GM21528 (cell line): ENCODE measurements at regions not wholly inside any gene's neighbourhood (a gene's known extent, or its start where the extent isn't known, plus 50 kb on each side); places are given as distances from the start of the nearest gene placed in this dataset.

Experiments
- ATAC-seq: cut with Tn5 transposase; IDR thresholded peaks from one replicate; pipeline ENCODE4 v1.9.1; 2021; ENCODE audit warnings: mild to moderate bottlenecking, moderate library complexity; ENCODE audit not compliant: unreplicated experiment, low FRiP score

DNA sequence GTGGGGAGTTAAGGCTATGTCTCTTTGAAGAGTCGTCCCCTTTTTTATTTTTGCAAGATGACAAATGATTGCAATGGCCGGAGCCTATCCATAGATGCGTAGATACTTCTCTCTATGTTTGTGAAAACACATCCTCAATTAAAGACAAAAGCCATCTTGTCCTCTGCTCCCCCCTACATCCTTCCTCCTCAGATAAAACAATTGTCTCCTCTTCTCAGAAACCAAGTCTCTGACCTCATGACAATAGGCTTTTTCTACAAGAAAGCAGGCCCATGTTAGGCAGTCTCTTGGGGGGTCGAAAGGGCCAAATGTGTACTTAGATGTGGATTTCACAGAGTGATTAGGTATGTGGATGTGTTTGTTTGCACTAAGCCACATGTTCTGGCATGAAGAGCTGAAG is 51.1 kb upstream of the SSTR4 start:
- no peak for ATAC-seq

DNA sequence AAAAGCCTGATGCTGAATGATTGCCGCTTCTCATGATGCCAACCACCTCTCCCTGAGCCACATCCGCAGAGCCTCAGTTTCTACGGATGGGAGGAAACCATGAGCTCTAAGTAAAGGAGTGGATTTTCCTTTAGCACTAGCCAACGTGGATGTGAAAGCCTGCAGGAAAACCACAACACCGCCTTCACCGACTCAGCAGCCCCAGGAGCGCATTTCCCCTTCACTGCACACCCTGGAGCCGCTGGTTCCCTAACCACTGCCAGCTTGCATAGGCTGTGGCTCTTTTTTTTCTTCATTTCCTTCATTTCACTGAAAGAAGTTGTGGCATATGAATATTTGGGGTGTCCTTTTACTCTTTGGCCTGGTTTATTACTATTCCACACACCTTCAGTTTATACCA is 50.5 kb upstream of the SSTR4 start:
- no peak for ATAC-seq

DNA sequence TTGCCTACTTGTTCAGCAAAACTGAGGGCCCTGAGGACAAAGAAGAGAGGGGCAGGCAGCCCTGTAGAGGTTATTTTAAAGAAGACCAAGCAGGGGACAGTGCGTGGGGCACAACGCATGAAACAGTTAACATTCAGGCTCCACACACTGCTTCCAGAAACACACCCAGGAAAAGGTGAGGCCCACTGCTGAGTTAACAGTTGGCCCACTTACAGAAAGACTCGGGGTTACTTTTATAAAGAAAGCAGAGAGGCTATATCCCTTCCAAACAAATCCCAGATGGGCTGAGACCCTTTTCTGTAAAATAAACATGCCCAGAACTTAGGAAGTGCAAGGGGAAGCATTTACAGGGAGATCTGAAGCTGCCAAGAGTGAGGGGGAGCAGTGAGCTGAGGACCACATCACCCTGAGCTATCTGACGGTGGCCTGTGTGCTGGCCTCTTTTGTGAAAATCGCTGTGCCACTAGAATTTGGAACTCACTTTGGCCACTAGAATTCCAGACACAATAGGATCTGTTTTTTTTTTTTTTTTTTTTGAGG is 49.8 kb upstream of the SSTR4 start:
- no peak for ATAC-seq
